H1 (cell line): ENCODE measurements at regions not wholly inside any gene's neighbourhood (a gene's known extent, or its start where the extent isn't known, plus 50 kb on each side); places are given as distances from the start of the nearest gene placed in this dataset.

Source experiments
- ASH2L ChIP-seq: fragments of 200-600, 300-600 bp; sonication (generic); IDR thresholded peaks from one replicate; pipeline ENCODE4 v1.7.1; 2017; ENCODE audit warnings: low read length
- CTCF ChIP-seq, 3 experiments: IDR thresholded peaks; 1 replicate in 2 of 3; 2 replicates in 1 of 3; pipeline versions ENCODE4 v1.5.1 to v1.6.1; 2011; ENCODE audit warnings: low read length in 3 of 3, mild to moderate bottlenecking in 3 of 3, inconsistent platforms in 2 of 3, low read depth in 1 of 3, moderate library complexity in 1 of 3; ENCODE audit not compliant: insufficient read depth in 1 of 3; ENCODE audit errors: control extremely low read depth in 1 of 3
- EP300 ChIP-seq, 2 experiments: IDR thresholded peaks; 1 replicate in 1 of 2; 2 replicates in 1 of 2; pipeline ENCODE4 v1.6.1; 2011 to 2012; ENCODE audit warnings: low read depth in 2 of 2, low read length in 2 of 2, mild to moderate bottlenecking in 2 of 2, borderline replicate concordance in 1 of 2, inconsistent platforms in 1 of 2, moderate library complexity in 1 of 2
- EZH2 ChIP-seq: fragments of 200-600 bp; sonication (generic); IDR thresholded peaks from 2 replicates; pipeline ENCODE4 v1.7.1; 2012; ENCODE audit warnings: low read depth, mild to moderate bottlenecking, moderate library complexity, low read length, inconsistent platforms; ENCODE audit not compliant: severe bottlenecking
- POLR2A ChIP-seq, 2 experiments: IDR thresholded peaks; 1 replicate in 1 of 2; 2 replicates in 1 of 2; pipeline ENCODE4 v1.6.1; 2011; ENCODE audit warnings: low read depth in 2 of 2, low read length in 2 of 2, mild to moderate bottlenecking in 2 of 2; ENCODE audit errors: control extremely low read depth in 1 of 2
- POLR2AphosphoS5 ChIP-seq: IDR thresholded peaks from 2 replicates; pipeline ENCODE4 v1.6.1; 2011; ENCODE audit warnings: low read depth, low read length
- RAD21 ChIP-seq, 2 experiments: IDR thresholded peaks in 1 of 2; conservative IDR thresholded peaks in 1 of 2; 2 replicates each; pipeline ENCODE4 v1.6.1; 2011; ENCODE audit warnings: low read depth in 2 of 2, low read length in 2 of 2, improper control_type of control experiment in 1 of 2, inconsistent platforms in 1 of 2, mild to moderate bottlenecking in 1 of 2, moderate library complexity in 1 of 2
- RNF2 ChIP-seq: fragments of 200-900, 300-1000 bp; sonication (generic); IDR thresholded peaks from 2 replicates; pipeline ENCODE4 v1.7.1; 2016; ENCODE audit warnings: borderline replicate concordance, low read depth, mild to moderate bottlenecking, antibody characterized with exemption, low read length; ENCODE audit not compliant: poor library complexity, severe bottlenecking; ENCODE audit errors: missing control alignments
- RXRA ChIP-seq: IDR thresholded peaks from 2 replicates; pipeline ENCODE4 v1.6.1; 2011; ENCODE audit warnings: low read depth, mild to moderate bottlenecking, low read length, moderate library complexity; ENCODE audit not compliant: insufficient read depth
- SP4 ChIP-seq: IDR thresholded peaks from 2 replicates; pipeline ENCODE4 v1.6.1; 2012; ENCODE audit warnings: low read length, inconsistent platforms
- YY1 ChIP-seq: IDR thresholded peaks from 2 replicates; pipeline ENCODE4 v1.6.1; 2011; ENCODE audit warnings: low read depth, mild to moderate bottlenecking, low read length
- ZNF274 ChIP-seq: IDR thresholded peaks from 2 replicates; pipeline ENCODE4 v1.7.0; 2012; ENCODE audit warnings: low read length, borderline replicate concordance; ENCODE audit errors: extremely low read depth

GRCh38 chr5:71974622-71975021, 132.7 kb upstream of the MAP1B start:
- no peak for TF ChIP-seq EZH2
- no peak for TF ChIP-seq ASH2L
- no peak for TF ChIP-seq EP300 (IDR thresholded peaks at IDR 0.05; ENCODE audit: borderline replicate concordance in 1 of 2, low read depth in 2 of 2, low read length in 2 of 2)
- no peak for TF ChIP-seq RXRA
- TF ChIP-seq YY1: no peak
- TF ChIP-seq POLR2A (IDR thresholded peaks at IDR 0.05; ENCODE audit: control extremely low read depth in 1 of 2, low read depth in 2 of 2, low read length in 2 of 2): no peak
- no peak for TF ChIP-seq CTCF (IDR thresholded peaks at IDR 0.05; ENCODE audit: control extremely low read depth in 1 of 3, insufficient read depth in 1 of 3, low read depth in 1 of 3, low read length in 3 of 3)
- no peak for TF ChIP-seq ZNF274
- TF ChIP-seq SP4: no peak
- no peak for TF ChIP-seq POLR2AphosphoS5
- TF ChIP-seq RAD21 (IDR thresholded peaks at IDR 0.05 in 1 of 2, conservative IDR thresholded peaks at IDR 0.05 in 1 of 2; ENCODE audit: low read depth in 2 of 2, low read length in 2 of 2): no peak
- TF ChIP-seq RNF2: no peak
